Mucosa of descending colon (tissue), 3 donors: ENCODE measurements at regions not wholly inside any gene's neighbourhood (a gene's known extent, or its start where the extent isn't known, plus 50 kb on each side); places are given as distances from the start of the nearest gene placed in this dataset.
"Not testable (repeated sequence)": the region's sequence is repeated elsewhere in the genome, so short reads cannot be mapped to it uniquely, and the experiment has no call there.

Source experiments
- ATAC-seq: fragments of 200-7000 bp; cut with Tn5 transposase; one replicate; pipeline ENCODE4 v1.9.1; 2020; ENCODE audit warnings: mild to moderate bottlenecking, moderate library complexity
- DNase-seq, 3 donors: peaks; one replicate each; pipeline ENCODE4 v3.0.0-alpha.2; 2020
- H3K36me3 ChIP-seq: fragments of 200-600 bp; one replicate; pipeline ENCODE4 v1.8.0; 2021; ENCODE audit warnings: low read depth, mild to moderate bottlenecking
- H3K4me1 ChIP-seq: fragments of 200-600 bp; one replicate; pipeline ENCODE4 v1.8.0; 2021; ENCODE audit warnings: low read depth, mild to moderate bottlenecking
- H3K4me3 ChIP-seq: fragments of 200-600 bp; one replicate; pipeline ENCODE4 v1.8.0; 2021; ENCODE audit warnings: mild to moderate bottlenecking
- H3K9me3 ChIP-seq: fragments of 200-600 bp; one replicate; pipeline ENCODE4 v1.8.0; 2021; ENCODE audit warnings: mild to moderate bottlenecking
- CTCF ChIP-seq: fragments of 200-600 bp; IDR thresholded peaks from one replicate; pipeline ENCODE4 v1.8.0; 2022; ENCODE audit warnings: antibody characterized with exemption, mild to moderate bottlenecking
- intact Hi-C, 2 donors: fragments of 100-400 bp; cut with DNase I in 1 of 2; cut with micrococcal nuclease in 1 of 2; formaldehyde crosslinking; loops; one replicate each; pipeline versions ENCODE4 v1.11.0 to v1.11.1; 2022; cut with DNase I, micrococcal nuclease
- donor health status: DM: no; HTN: no; CAD: no; lungs with moderate emphysema.
- donor health status: DM: no; HTN: no; CAD: no.
- donor health status: DM: no; HTN: yes; CAD: no.

GRCh38 chr17:68097161-68097805, 61.7 kb downstream of the KPNA2 start:
- no peak for DNase-seq
- no peak for ATAC-seq
- Histone ChIP-seq H3K9me3 (no peaks in the 10 kb centered on the region), H3K4me3 (no peak overlapping the region), H3K36me3 (no peaks in the 10 kb centered on the region), H3K4me1 (peaks cover 3% of the 10 kb centered on the region)
- intact Hi-C loops = no loop called here
- no peak for TF ChIP-seq CTCF

GRCh38 chr17:68099341-68099753, 63.8 kb downstream of the KPNA2 start:
- H3K4me1 ChIP-seq, H3K9me3 ChIP-seq, H3K4me3 ChIP-seq, intact Hi-C loops, ATAC-seq, DNase-seq, H3K36me3 ChIP-seq: not testable (repeated sequence)

GRCh38 chr17:68100000-68100641, 64.6 kb downstream of the KPNA2 start:
- Histone ChIP-seq H3K4me3 (no peak overlapping the region), H3K36me3 (no peaks in the 10 kb centered on the region), H3K4me1 (peaks cover 9% of the 10 kb centered on the region), H3K9me3 (no peaks in the 10 kb centered on the region)
- ATAC-seq (no peak), DNase-seq (no peak)
- intact Hi-C loops = no loop called here
- no peak for TF ChIP-seq CTCF

- DNase-seq (peak; percentile 96), ATAC-seq (peak; percentile 98)
- no peak for TF ChIP-seq CTCF
- Histone ChIP-seq H3K4me3 (peak overlapping the region; percentile 68), H3K9me3 (no peaks in the 10 kb centered on the region), H3K36me3 (no peaks in the 10 kb centered on the region), H3K4me1 (peaks cover 9% of the 10 kb centered on the region)
- intact Hi-C loops = no loop called here
Measured at GRCh38 chr17:68101075-68101986, 65.8 kb downstream of the KPNA2 start.

GRCh38 chr17:68101987-68102314, 66.4 kb downstream of the KPNA2 start:
- peak in 1 of 3 donors; percentile 44 for DNase-seq
- intact Hi-C loops = no loop called here
- peak overlapping the region; percentile 68 for H3K4me3 ChIP-seq
- no peaks in the 10 kb centered on the region for H3K36me3 ChIP-seq
- no peaks in the 10 kb centered on the region for H3K9me3 ChIP-seq
- H3K4me1 ChIP-seq = peaks cover 9% of the 10 kb centered on the region
- ATAC-seq = peak; percentile 6
- no peak for TF ChIP-seq CTCF

GRCh38 chr17:68102318-68102758, 66.8 kb downstream of the KPNA2 start:
- Histone ChIP-seq H3K4me1 (peaks cover 9% of the 10 kb centered on the region), H3K36me3 (no peaks in the 10 kb centered on the region), H3K9me3 (no peaks in the 10 kb centered on the region), H3K4me3 (peak overlapping the region; percentile 9)
- peak; percentile 61 to 67 (median 67) for DNase-seq
- peak; percentile 56 for ATAC-seq
- no peak for TF ChIP-seq CTCF
- intact Hi-C loops = no loop called here
